ENCODE measurements at regions not wholly inside any gene's neighbourhood (a gene's known extent, or its start where the extent isn't known, plus 50 kb on each side); places are given as distances from the start of the nearest gene placed in this dataset.
A peak's percentile ranks its signal among the peaks of the same experiment; 100 is the strongest.

- no peaks in the 10 kb centered on the region for H3K36me3 ChIP-seq
- no peak overlapping the region for H3K27ac ChIP-seq
- H3K9me3 ChIP-seq = no peaks in the 10 kb centered on the region
- TF ChIP-seq POLR2A (IDR thresholded peaks at IDR 0.05) = no peak
- TF ChIP-seq POLR2AphosphoS5 (IDR thresholded peaks at IDR 0.05) = no peak
- TF ChIP-seq EP300 (IDR thresholded peaks at IDR 0.05) = no peak
- no peak for DNase-seq
- H3K4me1 ChIP-seq = peaks cover 0 to 17% (median 11%) of the 10 kb centered on the region in 4 donors
- intact Hi-C loops (cut with DNase I) = no loop called here
- no peak overlapping the region for H3K4me3 ChIP-seq
- 62 to 81% methylated on average over 4 of the region's 4 CpGs for WGBS, 2 donors
- H3K27me3 ChIP-seq = no peaks in the 10 kb centered on the region
Measured at GRCh38 chr16:65788434-65789140, 577.9 kb upstream of the CDH5 start.

GRCh38 chr16:65787921-65788320, 578.6 kb upstream of the CDH5 start:
- no peak overlapping the region for H3K4me3 ChIP-seq
- H3K27ac ChIP-seq = no peak overlapping the region
- no peak for DNase-seq
- no peaks in the 10 kb centered on the region for H3K36me3 ChIP-seq
- intact Hi-C loops (cut with DNase I) = no loop called here
- H3K27me3 ChIP-seq = no peaks in the 10 kb centered on the region
- 87 to 90% methylated on average over 11 of the region's 11 CpGs for WGBS, 2 donors
- peaks cover 0 to 24% (median 15%) of the 10 kb centered on the region in 4 donors for H3K4me1 ChIP-seq
- TF ChIP-seq POLR2A (IDR thresholded peaks at IDR 0.05) (no peak), POLR2AphosphoS5 (IDR thresholded peaks at IDR 0.05) (no peak), EP300 (IDR thresholded peaks at IDR 0.05) (no peak), CTCF (IDR thresholded peaks at IDR 0.05) (no peak)
- no peaks in the 10 kb centered on the region for H3K9me3 ChIP-seq

GRCh38 chr16:65786916-65787315, 579.6 kb upstream of the CDH5 start:
- no peak for DNase-seq

GRCh38 chr16:65783709-65784474, 582.6 kb upstream of the CDH5 start:
- Histone ChIP-seq H3K27ac (no peak overlapping the region), H3K4me1 (peaks cover 0 to 30% (median 23%) of the 10 kb centered on the region in 4 donors), H3K27me3 (no peaks in the 10 kb centered on the region), H3K36me3 (no peaks in the 10 kb centered on the region), H3K4me3 (no peak overlapping the region), H3K9me3 (no peaks in the 10 kb centered on the region)
- no peak for DNase-seq
- 60 to 81% methylated on average over 7 of the region's 7 CpGs for WGBS, 2 donors
- no peak for TF ChIP-seq CTCF (IDR thresholded peaks at IDR 0.05)
- TF ChIP-seq POLR2A (IDR thresholded peaks at IDR 0.05) = no peak
- TF ChIP-seq EP300 (IDR thresholded peaks at IDR 0.05) = no peak
- no peak for TF ChIP-seq POLR2AphosphoS5 (IDR thresholded peaks at IDR 0.05)
- intact Hi-C loops (cut with DNase I) = no loop called here

More at GRCh38 chr16:65786916-65787315, 579.6 kb upstream of the CDH5 start:
- WGBS, 2 donors = 42 to 67% methylated on average over 5 of the region's 5 CpGs
- Histone ChIP-seq H3K9me3 (no peaks in the 10 kb centered on the region), H3K36me3 (no peaks in the 10 kb centered on the region), H3K4me1 (peaks cover 0 to 30% (median 22%) of the 10 kb centered on the region in 4 donors), H3K27me3 (no peaks in the 10 kb centered on the region), H3K27ac (no peak overlapping the region), H3K4me3 (no peak overlapping the region)
- intact Hi-C loops (cut with DNase I) = no loop called here
- TF ChIP-seq POLR2AphosphoS5 (IDR thresholded peaks at IDR 0.05) = peak in 1 of 4 donors; percentile 20
- no peak for TF ChIP-seq POLR2A (IDR thresholded peaks at IDR 0.05)

GRCh38 chr16:65782611-65783600, 583.6 kb upstream of the CDH5 start:
- DNase-seq = no peak
- H3K27ac ChIP-seq = peak overlapping the region in 1 of 4 donors; percentile 56
- H3K9me3 ChIP-seq = no peaks in the 10 kb centered on the region
- H3K36me3 ChIP-seq = no peaks in the 10 kb centered on the region
- H3K27me3 ChIP-seq = no peaks in the 10 kb centered on the region
- intact Hi-C loops (cut with DNase I) = no loop called here
- 72 to 73% methylated on average over 13 of the region's 13 CpGs for WGBS, 2 donors
- peaks cover 0 to 30% (median 23%) of the 10 kb centered on the region in 4 donors for H3K4me1 ChIP-seq
- TF ChIP-seq POLR2A (IDR thresholded peaks at IDR 0.05) (no peak), POLR2AphosphoS5 (IDR thresholded peaks at IDR 0.05) (peak in 1 of 4 donors; percentile 26)
- no peak overlapping the region for H3K4me3 ChIP-seq
